Tongue (tissue), 1 donor: ENCODE measurements at regions not wholly inside any gene's neighbourhood (a gene's known extent, or its start where the extent isn't known, plus 50 kb on each side); places are given as distances from the start of the nearest gene placed in this dataset.

Experiments
- DNase-seq: peaks from one replicate; pipeline ENCODE4 v3.0.0-alpha.2; 2015

DNA sequence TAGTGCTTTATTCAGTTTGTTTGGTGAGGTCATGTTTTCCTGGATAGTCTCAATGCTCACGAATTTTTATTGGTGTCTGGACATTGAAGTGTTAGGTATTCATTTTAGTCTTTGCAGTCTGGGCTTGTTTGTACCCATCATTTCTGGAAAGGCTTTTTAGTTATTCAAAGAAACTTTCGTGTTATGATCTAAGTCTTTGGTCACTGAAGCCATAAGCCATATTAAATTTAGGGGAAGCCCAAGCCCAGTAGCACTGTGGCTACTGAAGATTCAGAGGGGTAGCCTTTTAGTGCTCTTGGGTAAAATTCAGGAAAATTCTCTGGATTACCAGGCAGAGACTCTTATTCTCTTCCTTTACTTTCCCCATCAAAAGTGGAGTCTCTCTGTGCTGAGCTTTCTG, 56.2 kb upstream of the PEX5L start:
- DNase-seq: no peak

DNA sequence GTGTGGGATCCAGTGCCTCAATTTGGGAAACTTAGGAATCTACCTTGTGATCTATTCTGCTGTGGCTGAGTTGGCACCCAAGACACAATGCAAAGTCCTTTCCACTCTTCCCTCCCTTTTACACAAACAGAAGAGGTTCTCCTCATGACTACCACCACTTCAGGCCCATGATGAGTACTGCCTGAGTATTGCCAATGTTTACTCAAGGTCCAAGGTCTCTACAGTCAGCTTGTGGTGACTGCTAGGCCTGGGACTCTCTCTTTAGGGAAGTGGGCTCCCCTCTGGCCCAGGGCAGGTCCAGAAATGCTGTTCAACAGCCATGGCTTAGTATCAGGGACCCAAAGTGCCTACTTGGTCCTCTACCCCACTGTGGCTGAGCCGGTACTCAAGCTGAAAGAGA, 56.8 kb upstream of the PEX5L start:
- no peak for DNase-seq

- no peak for DNase-seq
Observed at GRCh38 chr3:180097626-180098025, 60.9 kb upstream of the PEX5L start.

GRCh38 chr3:180102134-180102533, 65.4 kb upstream of the PEX5L start:
- DNase-seq: no peak

DNA sequence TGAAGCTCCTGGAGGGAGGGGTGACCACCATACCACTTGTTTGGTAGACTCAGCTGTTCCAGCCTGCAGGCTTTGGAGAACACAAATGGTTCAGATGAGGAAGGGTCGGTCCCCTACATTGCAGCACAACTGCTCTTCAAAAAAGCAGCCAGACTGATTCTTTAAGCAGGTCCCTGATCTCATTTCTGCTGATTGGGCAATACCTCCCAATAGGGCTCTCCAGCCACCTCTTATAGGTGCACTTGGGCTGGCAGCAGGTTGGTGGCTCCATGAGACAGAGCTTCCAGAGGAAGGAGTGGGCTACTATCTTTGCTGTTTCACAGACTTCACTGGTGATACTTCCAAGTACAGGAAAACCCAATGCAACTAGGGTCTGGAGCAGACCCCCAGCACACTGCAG, 65.9 kb upstream of the PEX5L start:
- no peak for DNase-seq

DNA sequence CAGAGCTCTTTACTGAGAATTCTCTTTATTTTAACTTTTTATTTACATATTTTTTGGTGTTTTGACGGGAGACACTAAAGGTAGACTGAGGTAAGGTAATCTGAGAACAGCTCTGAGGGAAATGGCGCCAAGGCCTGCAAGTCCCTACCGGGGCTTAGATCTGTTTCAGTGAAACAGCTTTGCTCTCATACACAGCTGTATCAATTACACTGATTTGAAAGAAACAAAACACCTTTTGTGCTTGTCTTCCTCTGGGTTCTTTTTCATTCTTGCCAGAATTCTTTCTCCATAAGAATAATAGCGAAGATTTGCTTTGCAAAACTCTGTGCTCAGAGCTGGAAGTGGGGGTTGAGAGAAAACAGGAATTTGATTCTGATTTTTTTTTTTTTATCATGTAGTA, 79.5 kb upstream of the PEX5L start:
- no peak for DNase-seq

DNA sequence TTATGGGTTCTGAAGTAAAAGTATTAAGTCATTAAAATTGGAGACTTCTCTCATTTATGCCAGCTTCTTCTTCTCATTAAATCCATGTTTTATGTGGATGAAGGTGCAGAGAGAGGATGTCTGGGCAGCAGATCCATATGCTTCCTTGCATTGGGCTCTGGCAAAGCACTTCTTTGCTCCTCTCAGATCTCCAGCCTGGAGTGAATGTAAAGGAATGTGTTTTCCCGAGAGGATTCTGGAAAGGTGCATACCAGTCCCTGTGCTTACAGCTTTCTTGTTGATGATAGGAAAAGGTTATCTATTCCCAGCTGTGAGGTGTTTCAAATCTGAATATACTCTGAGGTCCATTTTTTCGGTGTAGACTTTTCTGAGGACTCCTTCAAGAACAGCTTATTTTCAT, 79.9 kb upstream of the PEX5L start:
- DNase-seq: no peak

GRCh38 chr3:180117381-180118163, 80.8 kb upstream of the PEX5L start:
- no peak for DNase-seq

DNA sequence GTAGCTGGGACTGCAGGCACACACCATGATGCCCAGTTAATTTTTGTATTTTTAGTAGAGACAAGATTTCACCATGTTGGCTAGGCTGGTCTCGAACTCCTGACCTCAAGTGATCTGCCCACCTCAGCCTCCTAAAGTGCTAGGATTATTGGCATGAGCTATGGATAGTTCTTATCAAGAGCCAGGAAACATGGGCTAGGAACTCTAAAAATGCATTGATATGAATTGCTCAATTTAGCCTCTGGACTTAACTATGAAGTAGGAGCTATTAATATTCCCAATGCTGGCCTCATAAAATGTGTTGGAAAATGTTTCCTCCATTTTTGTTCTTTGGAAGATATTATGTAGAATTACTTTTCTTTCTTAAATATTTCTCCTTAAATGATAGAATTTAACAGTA, 82.8 kb upstream of the PEX5L start:
- DNase-seq: no peak

DNA sequence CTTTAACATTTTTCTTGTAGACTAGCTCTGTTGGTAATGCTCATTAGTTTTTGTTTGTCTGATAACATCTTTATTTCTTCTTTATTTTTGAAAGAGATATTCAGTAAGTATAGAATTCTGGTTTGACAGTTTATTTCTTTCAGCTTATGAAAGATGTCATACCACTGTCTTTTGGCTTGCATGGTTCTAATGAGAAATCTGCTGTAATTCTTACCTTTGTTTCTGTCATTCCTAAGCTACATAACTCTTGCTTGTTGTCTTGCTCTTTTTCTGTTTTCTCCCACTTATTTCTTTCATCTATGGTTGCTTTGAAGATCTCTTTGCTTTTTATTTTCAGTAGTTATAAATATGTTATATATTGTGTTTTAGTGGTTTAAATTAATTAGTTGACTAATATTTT, 87.2 kb upstream of the PEX5L start:
- DNase-seq: no peak

GRCh38 chr3:180131169-180131568, 94.4 kb upstream of the PEX5L start:
- DNase-seq: no peak

- DNase-seq: no peak
Observed at GRCh38 chr3:180135101-180135500, 98.4 kb upstream of the PEX5L start.

GRCh38 chr3:180138871-180139270, 102.1 kb upstream of the PEX5L start:
- no peak for DNase-seq

GRCh38 chr3:180142041-180142440, 105.3 kb upstream of the PEX5L start:
- no peak for DNase-seq

- no peak for DNase-seq
Observed at GRCh38 chr3:180142472-180142871, 105.7 kb upstream of the PEX5L start.

- no peak for DNase-seq
Observed at GRCh38 chr3:180161770-180162169, 125.0 kb upstream of the PEX5L start.

DNA sequence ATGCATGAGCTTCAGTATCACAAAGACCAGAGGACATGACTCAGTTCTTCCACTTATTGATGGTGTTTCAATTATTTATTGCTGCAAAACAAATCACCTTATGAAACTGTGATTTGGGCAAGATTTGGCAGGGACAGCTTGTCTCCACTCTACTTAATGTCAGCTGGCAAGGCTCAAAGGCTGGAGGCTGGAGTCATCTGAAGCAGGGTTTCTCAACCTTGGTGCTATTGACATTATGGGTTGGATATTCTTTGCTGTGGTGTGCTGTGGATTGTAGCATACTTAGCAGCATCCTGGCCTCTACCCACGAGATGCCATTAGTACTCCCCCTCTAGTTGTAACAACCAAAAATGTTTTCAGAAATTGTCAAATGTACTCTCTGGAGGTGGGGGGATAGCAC, 138.8 kb upstream of the PEX5L start:
- DNase-seq: no peak

GRCh38 chr3:180176059-180176458, 139.3 kb upstream of the PEX5L start:
- no peak for DNase-seq

DNA sequence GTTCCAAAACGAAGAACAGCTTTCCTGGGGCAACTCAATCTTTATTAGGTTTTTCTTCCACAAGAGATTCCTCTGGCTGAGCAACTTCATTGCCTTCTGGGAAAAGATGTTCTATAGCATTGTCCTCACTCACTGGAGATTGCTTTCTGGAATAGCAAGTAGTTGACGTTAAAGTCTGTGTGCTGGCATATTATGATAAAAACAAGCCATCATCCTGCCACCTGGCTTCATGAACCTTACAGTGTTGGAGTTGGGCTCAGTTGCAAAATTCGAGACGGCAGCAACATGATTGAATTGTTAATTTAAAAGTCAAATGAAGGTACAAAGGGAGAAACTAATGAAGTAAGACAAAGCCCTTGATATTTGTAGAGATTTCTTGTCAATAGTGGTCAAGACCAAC, 140.5 kb upstream of the PEX5L start:
- no peak for DNase-seq

GRCh38 chr3:180179562-180179961, 142.8 kb upstream of the PEX5L start:
- no peak for DNase-seq

DNA sequence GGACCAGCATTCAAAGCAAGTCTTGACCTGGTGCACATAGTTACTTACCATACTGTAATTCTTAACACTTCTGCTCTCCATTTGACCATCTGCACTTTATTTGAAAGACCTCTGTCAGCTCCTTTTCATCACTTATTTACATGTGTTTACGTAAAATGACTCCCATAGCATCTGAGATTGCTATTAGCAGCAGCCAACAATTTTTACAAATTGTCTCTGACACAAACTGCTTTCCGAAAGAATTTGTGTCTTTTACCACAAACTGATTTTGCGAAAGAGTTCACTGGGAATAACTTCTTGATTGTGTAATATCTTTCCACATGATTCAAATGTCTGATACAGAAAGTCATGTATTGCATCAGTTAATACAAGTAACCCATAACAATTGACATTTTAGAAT, 144.1 kb upstream of the PEX5L start:
- DNase-seq: no peak

- DNase-seq: no peak
Observed at GRCh38 chr3:180181387-180181786, 144.7 kb upstream of the PEX5L start.

DNA sequence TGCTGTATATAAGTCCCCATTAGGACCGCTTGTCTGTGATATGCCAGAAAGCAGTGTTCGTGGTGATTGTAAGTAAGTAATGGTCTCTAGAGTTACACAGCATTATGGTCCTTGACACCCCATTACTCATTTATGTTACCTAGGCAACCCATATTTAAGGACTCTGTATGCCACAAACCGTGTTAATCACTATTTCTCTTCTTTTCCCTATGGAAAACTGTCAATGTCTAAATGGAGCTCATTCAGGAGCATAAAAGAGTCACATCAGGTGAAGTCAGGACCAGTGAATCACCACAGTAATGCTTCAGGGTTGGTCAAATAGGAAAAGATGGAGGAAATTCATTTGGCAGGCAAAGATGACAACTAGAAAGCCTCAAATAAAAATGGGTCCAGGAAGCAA, 146.6 kb upstream of the PEX5L start:
- DNase-seq: no peak

GRCh38 chr3:180184816-180185215, 148.1 kb upstream of the PEX5L start:
- no peak for DNase-seq

DNA sequence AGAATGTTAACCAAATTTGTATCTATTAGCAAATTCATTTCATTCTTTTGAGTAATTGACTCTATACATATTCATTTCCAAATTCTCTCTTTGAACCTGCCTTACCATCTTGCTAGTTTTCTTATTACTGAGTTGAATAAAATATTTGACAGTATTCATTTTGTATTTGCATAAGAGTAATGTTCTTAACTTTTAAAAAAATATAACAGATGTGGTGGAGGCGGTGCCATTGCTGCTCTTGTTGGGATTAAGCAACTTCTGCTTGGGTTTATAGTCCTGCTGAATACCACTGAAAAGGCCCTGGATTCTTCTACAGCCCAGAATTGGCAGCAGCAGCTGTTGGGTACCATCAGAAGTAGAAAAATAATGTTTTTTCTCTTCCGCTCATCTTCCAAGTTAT, 148.9 kb upstream of the PEX5L start:
- DNase-seq: no peak
